Cardiac muscle cell (in vitro differentiated cells and primary cell): ENCODE measurements at regions not wholly inside any gene's neighbourhood (a gene's known extent, or its start where the extent isn't known, plus 50 kb on each side); places are given as distances from the start of the nearest gene placed in this dataset.
A peak's percentile ranks its signal among the peaks of the same experiment; 100 is the strongest.

Source experiments
- DNase-seq, 2 donors: peaks; one replicate each; pipeline versions ENCODE4 v3.0.0 to v3.0.0-alpha.2; 2010 to 2017; ENCODE audit warnings: low read depth in 1 of 2, low spot score in 1 of 2
- H3K27ac ChIP-seq: fragments of 200-600 bp; sonication (generic); 2 replicates; pipeline ENCODE4 v1.5.1; 2016
- H3K27me3 ChIP-seq: fragments of 200-600 bp; sonication (generic); 2 replicates; pipeline ENCODE4 v1.6.0; 2016; ENCODE audit warnings: control low read depth
- H3K36me3 ChIP-seq: fragments of 200-600 bp; sonication (generic); 2 replicates; pipeline ENCODE4 v1.5.1; 2016; ENCODE audit warnings: control low read depth
- H3K4me1 ChIP-seq: fragments of 200-600 bp; sonication (generic); 2 replicates; pipeline ENCODE4 v1.8.1; 2017; ENCODE audit warnings: low read depth, mild to moderate bottlenecking, mixed run types
- H3K4me3 ChIP-seq: fragments of 200-600 bp; sonication (generic); 2 replicates; pipeline ENCODE4 v1.5.1; 2016; ENCODE audit warnings: mild to moderate bottlenecking
- H3K9me3 ChIP-seq: fragments of 200-600 bp; sonication (generic); 2 replicates; pipeline ENCODE4 v1.5.1; 2017; ENCODE audit warnings: low read depth, mild to moderate bottlenecking, control low read depth
- CTCF ChIP-seq: IDR thresholded peaks from 2 replicates; pipeline ENCODE4 v1.5.1; 2012; ENCODE audit warnings: low read depth, mild to moderate bottlenecking, low read length

GRCh38 chr10:85067955-85068354 is 739.6 kb downstream of the CCSER2 start:
- no peak for DNase-seq
- no peak for TF ChIP-seq CTCF
- Histone ChIP-seq H3K36me3 (no peaks in the 10 kb centered on the region), H3K9me3 (no peaks in the 10 kb centered on the region), H3K4me3 (no peak overlapping the region), H3K27ac (no peak overlapping the region), H3K4me1 (no peaks in the 10 kb centered on the region), H3K27me3 (no peaks in the 10 kb centered on the region)

GRCh38 chr10:85080934-85081333 is 752.5 kb downstream of the CCSER2 start:
- Histone ChIP-seq H3K36me3 (no peaks in the 10 kb centered on the region), H3K4me3 (no peak overlapping the region), H3K27ac (no peak overlapping the region), H3K27me3 (no peaks in the 10 kb centered on the region), H3K4me1 (no peaks in the 10 kb centered on the region), H3K9me3 (no peaks in the 10 kb centered on the region)
- no peak for TF ChIP-seq CTCF
- DNase-seq: no peak

GRCh38 chr10:85098835-85099521 is 770.6 kb downstream of the CCSER2 start:
- no peak for TF ChIP-seq CTCF
- Histone ChIP-seq H3K4me1 (no peaks in the 10 kb centered on the region), H3K27ac (no peak overlapping the region), H3K9me3 (no peaks in the 10 kb centered on the region), H3K27me3 (no peaks in the 10 kb centered on the region), H3K36me3 (no peaks in the 10 kb centered on the region), H3K4me3 (no peak overlapping the region)
- no peak for DNase-seq

GRCh38 chr10:85100495-85100894 is 772.1 kb downstream of the CCSER2 start:
- DNase-seq: no peak
- H3K4me3 ChIP-seq: no peak overlapping the region
- no peaks in the 10 kb centered on the region for H3K9me3 ChIP-seq
- no peak for TF ChIP-seq CTCF
- no peaks in the 10 kb centered on the region for H3K4me1 ChIP-seq
- no peaks in the 10 kb centered on the region for H3K36me3 ChIP-seq
- H3K27ac ChIP-seq: no peak overlapping the region
- H3K27me3 ChIP-seq: no peaks in the 10 kb centered on the region

- no peak overlapping the region for H3K27ac ChIP-seq
- H3K4me3 ChIP-seq: no peak overlapping the region
- no peaks in the 10 kb centered on the region for H3K27me3 ChIP-seq
- no peaks in the 10 kb centered on the region for H3K36me3 ChIP-seq
- H3K9me3 ChIP-seq: no peaks in the 10 kb centered on the region
- no peak for TF ChIP-seq CTCF
- peak in 1 of 2 donors; percentile 25 for DNase-seq
- H3K4me1 ChIP-seq: peaks cover 5% of the 10 kb centered on the region
Observed at GRCh38 chr10:85105614-85106255, 777.3 kb downstream of the CCSER2 start.
